GM23338 (cell line): ENCODE measurements at regions not wholly inside any gene's neighbourhood (a gene's known extent, or its start where the extent isn't known, plus 50 kb on each side); places are given as distances from the start of the nearest gene placed in this dataset.
"Not testable (repeated sequence)": the region's sequence is repeated elsewhere in the genome, so short reads cannot be mapped to it uniquely, and the experiment has no call there.

Experiments used
- ATAC-seq: fragments of 200-7000 bp; cut with Tn5 transposase; 3 replicates; pipeline ENCODE4 v1.9.1; 2020
- DNase-seq: peaks from one replicate; pipeline ENCODE4 v3.0.0-alpha.2; 2015; ENCODE audit warnings: low spot score
- H2AFZ ChIP-seq: fragments of 200-600 bp; sonication (generic); 2 replicates; pipeline ENCODE4 v1.8.0; 2016; ENCODE audit warnings: antibody characterized with exemption, mild to moderate bottlenecking, moderate library complexity
- H3F3A ChIP-seq: fragments of 200-600 bp; sonication (generic); replicated peaks from 2 replicates; pipeline ENCODE4 v1.8.0; 2017; ENCODE audit warnings: antibody characterized with exemption, mixed run types, low read depth
- H3K27ac ChIP-seq: fragments of 200-600 bp; sonication (generic); 2 replicates; pipeline ENCODE4 v1.6.1; 2016; ENCODE audit warnings: low read depth
- H3K27me3 ChIP-seq: fragments of 200-600 bp; sonication (generic); 2 replicates; pipeline ENCODE4 v1.8.0; 2016; ENCODE audit warnings: mild to moderate bottlenecking, mixed run types, moderate library complexity; ENCODE audit not compliant: insufficient read depth
- H3K36me3 ChIP-seq: fragments of 200-600 bp; sonication (generic); 2 replicates; pipeline ENCODE4 v1.8.0; 2016; ENCODE audit warnings: mild to moderate bottlenecking; ENCODE audit not compliant: insufficient read depth
- H3K4me1 ChIP-seq: fragments of 200-600 bp; sonication (generic); 2 replicates; pipeline ENCODE4 v1.8.0; 2016; ENCODE audit warnings: mild to moderate bottlenecking, moderate library complexity; ENCODE audit not compliant: insufficient read depth
- H3K4me2 ChIP-seq: fragments of 200-600 bp; sonication (generic); 2 replicates; pipeline ENCODE4 v1.7.1; 2017; ENCODE audit warnings: mixed run types
- H3K4me3 ChIP-seq: fragments of 200-600 bp; sonication (generic); 2 replicates; pipeline ENCODE4 v1.6.1; 2016; ENCODE audit warnings: mixed run types
- H3K79me2 ChIP-seq: fragments of 200-600 bp; sonication (generic); replicated peaks from 2 replicates; pipeline ENCODE4 v1.8.0; 2017; ENCODE audit warnings: mild to moderate bottlenecking; ENCODE audit not compliant: insufficient read depth
- H3K9me2 ChIP-seq: fragments of 200-600 bp; sonication (generic); 2 replicates; pipeline ENCODE4 v1.8.0; 2017; ENCODE audit not compliant: insufficient read depth
- H4K20me1 ChIP-seq: fragments of 200-600 bp; sonication (generic); replicated peaks from 2 replicates; pipeline ENCODE4 v1.8.0; 2017; ENCODE audit warnings: mild to moderate bottlenecking; ENCODE audit not compliant: insufficient read depth
- H3K27ac Mint-ChIP-seq: 2 replicates; pipeline ENCODE4 v1.8.0; 2020; ENCODE audit warnings: inconsistent platforms, mild to moderate bottlenecking, moderate library complexity, mixed read lengths
- H3K27me3 Mint-ChIP-seq: 3 replicates; pipeline ENCODE4 v1.8.0; 2022; ENCODE audit warnings: low read depth, mild to moderate bottlenecking, moderate library complexity, mixed read lengths, inconsistent platforms; ENCODE audit not compliant: insufficient read depth, poor library complexity
- H3K36me3 Mint-ChIP-seq: 3 replicates; pipeline ENCODE4 v1.8.0; 2021; ENCODE audit warnings: low read depth, mild to moderate bottlenecking, inconsistent platforms, moderate library complexity, mixed read lengths
- H3K4me1 Mint-ChIP-seq: 3 replicates; pipeline ENCODE4 v1.8.0; 2020; ENCODE audit warnings: mild to moderate bottlenecking, inconsistent platforms, mixed read lengths
- H3K4me3 Mint-ChIP-seq: 3 replicates; pipeline ENCODE4 v1.8.0; 2021; ENCODE audit warnings: moderate library complexity, mild to moderate bottlenecking, inconsistent platforms, mixed read lengths
- H3K9me3 Mint-ChIP-seq: 3 replicates; pipeline ENCODE4 v1.8.0; 2020; ENCODE audit warnings: moderate library complexity, mild to moderate bottlenecking, inconsistent platforms, mixed read lengths
- CREB1 ChIP-seq: fragments of 250-450 bp; sonication (Bioruptor Pico); IDR thresholded peaks from 2 replicates; pipeline ENCODE4 v1.5.0; 2020; ENCODE audit warnings: low read depth, mild to moderate bottlenecking, moderate library complexity
- CTCF ChIP-seq, 2 experiments: fragments of 200-600 bp in 1 of 2; sonication (generic) in 1 of 2; conservative IDR thresholded peaks; 2 replicates each; pipeline versions ENCODE4 v1.5.1 to v1.6.1; 2016 to 2017; ENCODE audit warnings: antibody characterized with exemption in 2 of 2, low read depth in 2 of 2, mild to moderate bottlenecking in 2 of 2, moderate library complexity in 1 of 2
- EZH2 ChIP-seq: fragments of 200-600 bp; sonication (generic); IDR thresholded peaks from one replicate; pipeline ENCODE4 v1.8.0; 2017; ENCODE audit warnings: antibody characterized with exemption, mild to moderate bottlenecking, low read depth; ENCODE audit not compliant: unreplicated experiment
- JUNB ChIP-seq: IDR thresholded peaks from one replicate; pipeline ENCODE4 v1.6.1; 2016; ENCODE audit warnings: antibody characterized with exemption; ENCODE audit not compliant: unreplicated experiment
- NANOG ChIP-seq: IDR thresholded peaks from 2 replicates; pipeline ENCODE4 v1.6.1; 2016; ENCODE audit warnings: antibody characterized with exemption, borderline replicate concordance
- ZNF114 ChIP-seq: fragments of 250-450 bp; sonication (Bioruptor Pico); IDR thresholded peaks from 2 replicates; pipeline ENCODE4 v1.5.0; 2020; ENCODE audit warnings: mild to moderate bottlenecking, moderate library complexity
- ZNF331 ChIP-seq: fragments of 250-450 bp; sonication (Bioruptor Pico); IDR thresholded peaks from 2 replicates; pipeline ENCODE4 v1.5.0; 2020; ENCODE audit warnings: low read depth, mild to moderate bottlenecking, moderate library complexity
- TF ChIP-seq, protein P1 (sequence below): IDR thresholded peaks from one replicate; pipeline ENCODE4 v1.6.1; 2018; ENCODE audit warnings: antibody characterized with exemption; ENCODE audit not compliant: unreplicated experiment
- TF ChIP-seq, protein P2 (sequence below): fragments of 250-450 bp; sonication (Bioruptor Pico); IDR thresholded peaks from 2 replicates; pipeline ENCODE4 v1.5.0; 2020; ENCODE audit warnings: mild to moderate bottlenecking, moderate library complexity

DNA sequence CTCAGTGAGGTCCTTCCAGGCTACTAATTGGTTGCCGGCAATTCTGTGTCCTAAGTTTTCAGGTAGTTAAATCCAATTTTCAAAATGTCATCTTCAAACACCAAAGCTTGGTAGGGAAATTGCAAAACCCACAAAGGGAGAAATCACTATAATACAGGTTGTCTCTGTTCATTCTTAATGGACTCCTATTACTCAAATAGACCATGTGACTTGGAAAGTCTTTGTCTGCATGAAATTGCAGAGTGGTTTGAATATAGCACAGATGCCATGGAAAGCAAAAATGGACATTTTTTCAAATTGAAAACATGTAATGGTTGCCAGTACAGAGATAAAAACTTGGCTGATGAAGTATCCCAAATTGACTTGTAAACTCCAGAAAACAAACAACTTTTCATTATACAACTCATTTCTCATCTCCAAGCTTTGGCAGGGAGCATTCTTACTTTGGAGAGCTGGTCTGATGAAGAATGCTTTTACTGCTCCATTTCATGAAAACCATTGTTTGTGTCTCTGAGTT lies 169.5 kb upstream of the PKN2 start:
- H3K4me1 Mint-ChIP-seq = no peaks in the 10 kb centered on the region; the same call in 2 of the 3 replicates
- TF ChIP-seq, protein P1, sequence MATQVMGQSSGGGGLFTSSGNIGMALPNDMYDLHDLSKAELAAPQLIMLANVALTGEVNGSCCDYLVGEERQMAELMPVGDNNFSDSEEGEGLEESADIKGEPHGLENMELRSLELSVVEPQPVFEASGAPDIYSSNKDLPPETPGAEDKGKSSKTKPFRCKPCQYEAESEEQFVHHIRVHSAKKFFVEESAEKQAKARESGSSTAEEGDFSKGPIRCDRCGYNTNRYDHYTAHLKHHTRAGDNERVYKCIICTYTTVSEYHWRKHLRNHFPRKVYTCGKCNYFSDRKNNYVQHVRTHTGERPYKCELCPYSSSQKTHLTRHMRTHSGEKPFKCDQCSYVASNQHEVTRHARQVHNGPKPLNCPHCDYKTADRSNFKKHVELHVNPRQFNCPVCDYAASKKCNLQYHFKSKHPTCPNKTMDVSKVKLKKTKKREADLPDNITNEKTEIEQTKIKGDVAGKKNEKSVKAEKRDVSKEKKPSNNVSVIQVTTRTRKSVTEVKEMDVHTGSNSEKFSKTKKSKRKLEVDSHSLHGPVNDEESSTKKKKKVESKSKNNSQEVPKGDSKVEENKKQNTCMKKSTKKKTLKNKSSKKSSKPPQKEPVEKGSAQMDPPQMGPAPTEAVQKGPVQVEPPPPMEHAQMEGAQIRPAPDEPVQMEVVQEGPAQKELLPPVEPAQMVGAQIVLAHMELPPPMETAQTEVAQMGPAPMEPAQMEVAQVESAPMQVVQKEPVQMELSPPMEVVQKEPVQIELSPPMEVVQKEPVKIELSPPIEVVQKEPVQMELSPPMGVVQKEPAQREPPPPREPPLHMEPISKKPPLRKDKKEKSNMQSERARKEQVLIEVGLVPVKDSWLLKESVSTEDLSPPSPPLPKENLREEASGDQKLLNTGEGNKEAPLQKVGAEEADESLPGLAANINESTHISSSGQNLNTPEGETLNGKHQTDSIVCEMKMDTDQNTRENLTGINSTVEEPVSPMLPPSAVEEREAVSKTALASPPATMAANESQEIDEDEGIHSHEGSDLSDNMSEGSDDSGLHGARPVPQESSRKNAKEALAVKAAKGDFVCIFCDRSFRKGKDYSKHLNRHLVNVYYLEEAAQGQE = no peak
- TF ChIP-seq, protein P2, sequence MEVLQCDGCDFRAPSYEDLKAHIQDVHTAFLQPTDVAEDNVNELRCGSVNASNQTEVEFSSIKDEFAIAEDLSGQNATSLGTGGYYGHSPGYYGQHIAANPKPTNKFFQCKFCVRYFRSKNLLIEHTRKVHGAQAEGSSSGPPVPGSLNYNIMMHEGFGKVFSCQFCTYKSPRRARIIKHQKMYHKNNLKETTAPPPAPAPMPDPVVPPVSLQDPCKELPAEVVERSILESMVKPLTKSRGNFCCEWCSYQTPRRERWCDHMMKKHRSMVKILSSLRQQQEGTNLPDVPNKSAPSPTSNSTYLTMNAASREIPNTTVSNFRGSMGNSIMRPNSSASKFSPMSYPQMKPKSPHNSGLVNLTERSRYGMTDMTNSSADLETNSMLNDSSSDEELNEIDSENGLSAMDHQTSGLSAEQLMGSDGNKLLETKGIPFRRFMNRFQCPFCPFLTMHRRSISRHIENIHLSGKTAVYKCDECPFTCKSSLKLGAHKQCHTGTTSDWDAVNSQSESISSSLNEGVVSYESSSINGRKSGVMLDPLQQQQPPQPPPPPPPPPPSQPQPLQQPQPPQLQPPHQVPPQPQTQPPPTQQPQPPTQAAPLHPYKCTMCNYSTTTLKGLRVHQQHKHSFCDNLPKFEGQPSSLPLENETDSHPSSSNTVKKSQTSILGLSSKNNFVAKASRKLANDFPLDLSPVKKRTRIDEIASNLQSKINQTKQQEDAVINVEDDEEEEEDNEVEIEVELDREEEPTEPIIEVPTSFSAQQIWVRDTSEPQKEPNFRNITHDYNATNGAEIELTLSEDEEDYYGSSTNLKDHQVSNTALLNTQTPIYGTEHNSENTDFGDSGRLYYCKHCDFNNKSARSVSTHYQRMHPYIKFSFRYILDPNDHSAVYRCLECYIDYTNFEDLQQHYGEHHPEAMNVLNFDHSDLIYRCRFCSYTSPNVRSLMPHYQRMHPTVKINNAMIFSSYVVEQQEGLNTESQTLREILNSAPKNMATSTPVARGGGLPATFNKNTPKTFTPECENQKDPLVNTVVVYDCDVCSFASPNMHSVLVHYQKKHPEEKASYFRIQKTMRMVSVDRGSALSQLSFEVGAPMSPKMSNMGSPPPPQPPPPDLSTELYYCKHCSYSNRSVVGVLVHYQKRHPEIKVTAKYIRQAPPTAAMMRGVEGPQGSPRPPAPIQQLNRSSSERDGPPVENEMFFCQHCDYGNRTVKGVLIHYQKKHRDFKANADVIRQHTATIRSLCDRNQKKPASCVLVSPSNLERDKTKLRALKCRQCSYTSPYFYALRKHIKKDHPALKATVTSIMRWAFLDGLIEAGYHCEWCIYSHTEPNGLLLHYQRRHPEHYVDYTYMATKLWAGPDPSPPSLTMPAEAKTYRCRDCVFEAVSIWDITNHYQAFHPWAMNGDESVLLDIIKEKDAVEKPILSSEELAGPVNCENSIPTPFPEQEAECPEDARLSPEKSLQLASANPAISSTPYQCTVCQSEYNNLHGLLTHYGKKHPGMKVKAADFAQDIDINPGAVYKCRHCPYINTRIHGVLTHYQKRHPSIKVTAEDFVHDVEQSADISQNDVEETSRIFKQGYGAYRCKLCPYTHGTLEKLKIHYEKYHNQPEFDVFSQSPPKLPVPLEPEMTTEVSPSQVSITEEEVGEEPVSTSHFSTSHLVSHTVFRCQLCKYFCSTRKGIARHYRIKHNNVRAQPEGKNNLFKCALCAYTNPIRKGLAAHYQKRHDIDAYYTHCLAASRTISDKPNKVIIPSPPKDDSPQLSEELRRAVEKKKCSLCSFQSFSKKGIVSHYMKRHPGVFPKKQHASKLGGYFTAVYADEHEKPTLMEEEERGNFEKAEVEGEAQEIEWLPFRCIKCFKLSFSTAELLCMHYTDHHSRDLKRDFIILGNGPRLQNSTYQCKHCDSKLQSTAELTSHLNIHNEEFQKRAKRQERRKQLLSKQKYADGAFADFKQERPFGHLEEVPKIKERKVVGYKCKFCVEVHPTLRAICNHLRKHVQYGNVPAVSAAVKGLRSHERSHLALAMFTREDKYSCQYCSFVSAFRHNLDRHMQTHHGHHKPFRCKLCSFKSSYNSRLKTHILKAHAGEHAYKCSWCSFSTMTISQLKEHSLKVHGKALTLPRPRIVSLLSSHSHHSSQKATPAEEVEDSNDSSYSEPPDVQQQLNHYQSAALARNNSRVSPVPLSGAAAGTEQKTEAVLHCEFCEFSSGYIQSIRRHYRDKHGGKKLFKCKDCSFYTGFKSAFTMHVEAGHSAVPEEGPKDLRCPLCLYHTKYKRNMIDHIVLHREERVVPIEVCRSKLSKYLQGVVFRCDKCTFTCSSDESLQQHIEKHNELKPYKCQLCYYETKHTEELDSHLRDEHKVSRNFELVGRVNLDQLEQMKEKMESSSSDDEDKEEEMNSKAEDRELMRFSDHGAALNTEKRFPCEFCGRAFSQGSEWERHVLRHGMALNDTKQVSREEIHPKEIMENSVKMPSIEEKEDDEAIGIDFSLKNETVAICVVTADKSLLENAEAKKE (CRISPR knock-in tag) = no peak
- no peak for TF ChIP-seq CTCF (conservative IDR thresholded peaks at IDR 0.05; ENCODE audit: low read depth in 2 of 2)
- no peak for TF ChIP-seq ZNF331 (CRISPR knock-in tag)
- no peak for TF ChIP-seq JUNB
- TF ChIP-seq NANOG = no peak
- no peak for TF ChIP-seq EZH2
- TF ChIP-seq ZNF114 = no peak
- TF ChIP-seq CREB1 (CRISPR knock-in tag) = no peak

DNA sequence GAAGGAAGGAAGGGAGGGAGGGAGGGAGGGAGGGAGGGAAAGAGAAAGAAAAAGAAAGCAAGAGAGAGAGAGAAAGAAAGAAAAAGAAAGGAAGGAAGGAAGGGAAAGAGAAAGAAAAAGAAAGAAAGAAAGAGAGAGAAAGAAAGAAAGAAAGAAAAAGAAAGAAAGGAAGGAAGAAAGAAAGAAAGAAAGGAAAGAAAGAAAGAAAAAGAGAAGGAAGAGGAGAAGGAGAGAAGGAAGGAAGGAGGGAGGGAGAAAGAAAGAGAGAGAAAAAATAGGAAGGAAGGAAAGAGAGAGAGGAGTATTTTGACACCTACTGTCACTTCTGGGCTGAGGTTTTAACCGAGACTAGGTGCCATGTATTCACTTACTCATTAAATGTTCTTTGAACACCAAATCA lies 166.6 kb upstream of the PKN2 start:
- H3K27me3 ChIP-seq, H3K4me2 ChIP-seq, H3K36me3 Mint-ChIP-seq, H3K27me3 Mint-ChIP-seq, DNase-seq, H3K27ac ChIP-seq, ATAC-seq, H3K9me2 ChIP-seq, H3K36me3 ChIP-seq, H4K20me1 ChIP-seq, H3K4me1 ChIP-seq, H3K4me3 Mint-ChIP-seq, H3F3A ChIP-seq, H3K9me3 Mint-ChIP-seq, H3K79me2 ChIP-seq, H3K4me1 Mint-ChIP-seq, H2AFZ ChIP-seq, H3K4me3 ChIP-seq, H3K27ac Mint-ChIP-seq: not testable (repeated sequence)

More for the DNA sequence above, 169.5 kb upstream of the PKN2 start:
- H3K9me3 Mint-ChIP-seq = no peaks in the 10 kb centered on the region
- H3K9me2 ChIP-seq = no peaks in the 10 kb centered on the region
- DNase-seq = no peak
- H3K36me3 ChIP-seq = no peaks in the 10 kb centered on the region
- H3F3A ChIP-seq = no peaks in the 10 kb centered on the region
- no peaks in the 10 kb centered on the region for H4K20me1 ChIP-seq
- H3K79me2 ChIP-seq = no peaks in the 10 kb centered on the region
- no peak overlapping the region for H3K27ac Mint-ChIP-seq
- no peaks in the 10 kb centered on the region for H3K36me3 Mint-ChIP-seq
- H3K27ac ChIP-seq = no peak overlapping the region
- no peaks in the 10 kb centered on the region for H3K27me3 ChIP-seq
- H3K27me3 Mint-ChIP-seq = no peaks in the 10 kb centered on the region
- no peak overlapping the region for H2AFZ ChIP-seq
- H3K4me2 ChIP-seq = no peak overlapping the region
- no peak overlapping the region for H3K4me3 ChIP-seq
- H3K4me3 Mint-ChIP-seq = no peak overlapping the region
- H3K4me1 ChIP-seq = no peaks in the 10 kb centered on the region
- ATAC-seq = no peak
